Effector memory CD4-positive, alpha-beta T cell (primary cell): ENCODE measurements at regions not wholly inside any gene's neighbourhood (a gene's known extent, or its start where the extent isn't known, plus 50 kb on each side); places are given as distances from the start of the nearest gene placed in this dataset.

Source experiments
- DNase-seq, 3 donors: peaks; one replicate each; pipeline ENCODE4 v3.0.0-alpha.2; 2020
- H3K27ac ChIP-seq: 2 replicates; pipeline ENCODE4 v1.7.0; 2013; ENCODE audit warnings: mild to moderate bottlenecking, low read length, moderate library complexity; ENCODE audit not compliant: insufficient read depth, poor library complexity, severe bottlenecking
- H3K27me3 ChIP-seq: replicated peaks from 2 replicates; pipeline ENCODE4 v1.7.0; 2013; ENCODE audit warnings: mild to moderate bottlenecking, low read length; ENCODE audit not compliant: insufficient read depth, control insufficient read depth, poor library complexity, severe bottlenecking
- H3K36me3 ChIP-seq: 2 replicates; pipeline ENCODE4 v1.7.0; 2013; ENCODE audit warnings: mild to moderate bottlenecking, low read length, moderate library complexity; ENCODE audit not compliant: control insufficient read depth, insufficient read depth
- H3K4me1 ChIP-seq: 2 replicates; pipeline ENCODE4 v1.7.0; 2013; ENCODE audit warnings: low read length, mild to moderate bottlenecking; ENCODE audit not compliant: control insufficient read depth, insufficient read depth, poor library complexity, severe bottlenecking
- H3K4me3 ChIP-seq: 2 replicates; pipeline ENCODE4 v1.7.0; 2013; ENCODE audit warnings: low read length, low read depth, mild to moderate bottlenecking; ENCODE audit not compliant: insufficient read depth, poor library complexity, severe bottlenecking
- H3K9me3 ChIP-seq: 2 replicates; pipeline ENCODE4 v1.7.0; 2013; ENCODE audit warnings: mild to moderate bottlenecking, low read length, moderate library complexity; ENCODE audit not compliant: control insufficient read depth

DNA sequence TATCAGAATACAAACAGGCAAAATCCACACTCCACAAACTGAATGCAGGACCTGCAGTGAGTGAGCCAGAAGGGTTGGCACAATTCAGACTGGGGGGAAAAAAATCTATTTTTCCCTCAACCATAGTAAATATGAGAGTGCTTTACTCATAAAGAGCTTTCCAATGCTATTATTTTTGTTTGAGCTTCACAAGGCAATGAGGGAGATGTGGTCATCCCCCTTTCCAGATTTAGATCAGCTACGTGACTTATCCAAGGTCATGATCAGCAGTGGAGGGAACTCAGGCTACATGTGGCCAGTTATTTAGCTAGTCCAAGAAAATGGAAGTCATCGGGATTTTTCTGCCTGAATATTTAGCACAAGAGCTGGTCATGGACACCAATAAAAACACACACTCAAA is 120.4 kb upstream of the KLF7 start:
- H3K27me3 ChIP-seq, result no peaks in the 10 kb centered on the region
- no peak for DNase-seq
- H3K36me3 ChIP-seq, result no peaks in the 10 kb centered on the region
- H3K4me3 ChIP-seq, result no peak overlapping the region
- H3K4me1 ChIP-seq, result peaks cover 6% of the 10 kb centered on the region
- H3K9me3 ChIP-seq, result no peaks in the 10 kb centered on the region
- no peak overlapping the region for H3K27ac ChIP-seq

DNA sequence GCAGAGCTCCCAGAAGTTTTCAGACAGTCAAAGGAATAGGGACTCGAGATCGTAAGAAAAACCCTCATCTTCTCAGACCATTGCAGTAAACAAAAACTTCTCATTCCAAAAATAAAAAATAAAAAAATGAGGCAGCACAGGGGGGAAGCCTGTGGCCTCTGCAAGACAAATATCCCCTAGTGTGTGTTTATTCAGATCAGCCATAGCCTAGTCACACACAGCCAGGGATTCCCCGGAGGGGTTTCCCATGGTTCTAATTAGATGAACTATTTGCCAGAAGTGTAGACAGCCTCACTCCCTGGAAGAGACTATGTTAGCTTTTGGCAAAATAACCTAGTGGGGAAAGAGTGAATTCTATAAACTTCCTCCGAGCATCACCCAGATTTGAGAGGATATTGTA is 122.9 kb upstream of the KLF7 start:
- Histone ChIP-seq H3K27ac (no peak overlapping the region), H3K27me3 (no peaks in the 10 kb centered on the region), H3K4me3 (no peak overlapping the region), H3K4me1 (peaks cover 6% of the 10 kb centered on the region), H3K9me3 (no peaks in the 10 kb centered on the region), H3K36me3 (no peaks in the 10 kb centered on the region)
- DNase-seq, result no peak

GRCh38 chr2:207289295-207290018 is 123.7 kb upstream of the KLF7 start:
- no peaks in the 10 kb centered on the region for H3K27me3 ChIP-seq
- DNase-seq, result no peak
- H3K36me3 ChIP-seq, result no peaks in the 10 kb centered on the region
- no peak overlapping the region for H3K27ac ChIP-seq
- H3K4me1 ChIP-seq, result peaks cover 6% of the 10 kb centered on the region
- H3K9me3 ChIP-seq, result no peaks in the 10 kb centered on the region
- no peak overlapping the region for H3K4me3 ChIP-seq

- Histone ChIP-seq H3K9me3 (no peaks in the 10 kb centered on the region), H3K4me3 (no peak overlapping the region), H3K4me1 (no peaks in the 10 kb centered on the region), H3K36me3 (no peaks in the 10 kb centered on the region), H3K27ac (no peak overlapping the region), H3K27me3 (no peaks in the 10 kb centered on the region)
- no peak for DNase-seq
These were observed 125.3 kb upstream of the KLF7 start for GRCh38 chr2:207290833-207291624.

GRCh38 chr2:207291625-207292252 is 126.0 kb upstream of the KLF7 start:
- no peak for DNase-seq
- Histone ChIP-seq H3K4me1 (no peaks in the 10 kb centered on the region), H3K9me3 (no peaks in the 10 kb centered on the region), H3K27me3 (no peaks in the 10 kb centered on the region), H3K4me3 (no peak overlapping the region), H3K36me3 (no peaks in the 10 kb centered on the region), H3K27ac (no peak overlapping the region)

GRCh38 chr2:207296265-207296948 is 130.7 kb upstream of the KLF7 start:
- no peak overlapping the region for H3K27ac ChIP-seq
- H3K4me3 ChIP-seq, result no peak overlapping the region
- no peaks in the 10 kb centered on the region for H3K4me1 ChIP-seq
- no peak for DNase-seq
- no peaks in the 10 kb centered on the region for H3K36me3 ChIP-seq
- H3K9me3 ChIP-seq, result no peaks in the 10 kb centered on the region
- no peaks in the 10 kb centered on the region for H3K27me3 ChIP-seq

GRCh38 chr2:207300817-207301216 is 135.1 kb upstream of the KLF7 start:
- no peaks in the 10 kb centered on the region for H3K4me1 ChIP-seq
- H3K27me3 ChIP-seq, result no peaks in the 10 kb centered on the region
- no peaks in the 10 kb centered on the region for H3K9me3 ChIP-seq
- DNase-seq, result no peak
- H3K27ac ChIP-seq, result no peak overlapping the region
- no peaks in the 10 kb centered on the region for H3K36me3 ChIP-seq
- H3K4me3 ChIP-seq, result no peak overlapping the region

DNA sequence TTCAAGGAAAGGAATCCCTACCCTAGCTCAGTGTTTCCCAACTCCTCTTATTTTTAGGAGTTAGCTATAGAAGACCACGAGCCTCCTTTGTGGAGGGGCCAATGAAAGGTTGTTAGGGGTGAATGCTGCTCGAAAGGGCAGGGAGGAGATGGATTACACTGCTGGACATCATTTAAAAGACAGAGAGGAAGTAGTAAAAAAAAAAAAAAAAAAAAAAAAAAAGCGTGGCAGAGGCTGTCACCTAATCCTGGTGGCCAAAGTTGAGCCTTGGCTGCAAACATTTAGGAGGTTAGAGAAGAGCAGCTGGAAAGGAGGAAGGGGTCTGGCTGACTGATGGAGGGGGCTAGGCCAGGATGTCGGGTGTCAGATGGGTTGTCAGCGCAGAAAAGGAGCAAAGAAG is 139.0 kb upstream of the KLF7 start:
- Histone ChIP-seq H3K9me3 (no peaks in the 10 kb centered on the region), H3K36me3 (no peaks in the 10 kb centered on the region), H3K4me1 (no peaks in the 10 kb centered on the region), H3K27ac (no peak overlapping the region), H3K4me3 (no peak overlapping the region), H3K27me3 (no peaks in the 10 kb centered on the region)
- DNase-seq, result no peak

DNA sequence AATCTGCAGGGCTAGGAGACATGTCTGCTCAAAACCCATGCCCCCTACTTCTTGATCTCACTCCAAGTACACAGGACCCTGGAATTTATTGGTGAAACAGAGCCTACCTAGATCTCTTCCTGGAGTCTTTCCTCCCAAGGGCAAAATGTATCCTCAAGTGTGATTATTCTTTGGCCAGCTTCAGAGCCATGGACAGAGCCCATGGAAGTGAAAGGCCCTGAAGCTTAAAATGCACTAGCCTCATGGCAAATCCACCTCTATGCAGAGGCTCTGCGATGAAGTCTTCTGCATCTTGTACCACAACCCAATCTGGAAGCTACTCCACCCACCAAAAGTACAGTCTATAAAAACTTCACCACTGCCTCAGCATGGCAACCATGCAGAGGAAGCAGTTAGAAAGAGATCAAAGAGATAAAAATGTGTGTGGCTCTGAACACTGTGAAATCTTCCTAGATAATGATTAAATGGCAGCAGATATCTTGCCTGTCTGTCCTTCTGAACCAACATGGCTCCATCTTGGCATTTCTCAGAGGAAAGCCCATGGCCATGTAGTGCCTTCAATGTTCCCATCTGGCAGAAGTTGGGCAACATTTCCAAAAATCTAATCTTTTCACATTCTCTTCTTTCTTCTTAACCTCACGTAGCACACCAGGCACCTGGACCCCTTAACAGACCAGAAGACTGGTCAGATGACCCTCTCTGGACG is 142.9 kb upstream of the KLF7 start:
- no peak overlapping the region for H3K4me3 ChIP-seq
- no peak overlapping the region for H3K27ac ChIP-seq
- no peaks in the 10 kb centered on the region for H3K4me1 ChIP-seq
- no peaks in the 10 kb centered on the region for H3K36me3 ChIP-seq
- no peaks in the 10 kb centered on the region for H3K27me3 ChIP-seq
- DNase-seq, result no peak
- no peaks in the 10 kb centered on the region for H3K9me3 ChIP-seq
